Liver (tissue), 3 donors: ENCODE measurements at regions not wholly inside any gene's neighbourhood (a gene's known extent, or its start where the extent isn't known, plus 50 kb on each side); places are given as distances from the start of the nearest gene placed in this dataset.

Source experiments
- CTCF ChIP-seq: fragments of 150-350 bp; IDR thresholded peaks from 2 replicates; pipeline ENCODE4 v1.5.1; 2017; ENCODE audit warnings: improper control_type of control experiment, low read depth, low read length; ENCODE audit not compliant: missing input control
- EGR1 ChIP-seq, 2 donors: IDR thresholded peaks; 2 replicates each; pipeline ENCODE4 v1.6.1; 2016 to 2018; ENCODE audit warnings: antibody characterized with exemption in 2 of 2, low read depth in 2 of 2
- FOXA1 ChIP-seq: IDR thresholded peaks from 2 replicates; pipeline ENCODE4 v1.6.1; 2016; ENCODE audit warnings: antibody characterized with exemption
- GABPA ChIP-seq, 2 donors: IDR thresholded peaks in 1 of 2; conservative IDR thresholded peaks in 1 of 2; 2 replicates each; pipeline ENCODE4 v1.6.1; 2016; ENCODE audit warnings: antibody characterized with exemption in 2 of 2, mild to moderate bottlenecking in 1 of 2, moderate library complexity in 1 of 2
- HNF4G ChIP-seq: IDR thresholded peaks from 2 replicates; pipeline ENCODE4 v1.6.1; 2016; ENCODE audit warnings: antibody characterized with exemption
- JUND ChIP-seq, 2 donors: IDR thresholded peaks; 2 replicates each; pipeline ENCODE4 v1.6.1; 2016; ENCODE audit warnings: antibody characterized with exemption in 2 of 2
- RAD21 ChIP-seq, 2 donors: IDR thresholded peaks; 2 replicates each; pipeline ENCODE4 v1.6.1; 2016; ENCODE audit warnings: antibody characterized with exemption in 2 of 2, mild to moderate bottlenecking in 2 of 2
- RXRA ChIP-seq, 2 donors: IDR thresholded peaks; 2 replicates each; pipeline ENCODE4 v1.6.1; 2017 to 2018; ENCODE audit warnings: antibody characterized with exemption in 2 of 2, mild to moderate bottlenecking in 1 of 2
- SP1 ChIP-seq: IDR thresholded peaks from 2 replicates; pipeline ENCODE4 v1.6.1; 2018; ENCODE audit warnings: antibody characterized with exemption, mild to moderate bottlenecking
- TAF1 ChIP-seq: conservative IDR thresholded peaks from 2 replicates; pipeline ENCODE4 v1.6.1; 2016; ENCODE audit warnings: antibody characterized with exemption, mild to moderate bottlenecking
- TF ChIP-seq, protein P1 (sequence below): IDR thresholded peaks from 2 replicates; pipeline ENCODE4 v1.6.1; 2016; ENCODE audit warnings: antibody characterized with exemption
- TF ChIP-seq, protein P2 (sequence below): IDR thresholded peaks from 2 replicates; pipeline ENCODE4 v1.6.1; 2016; ENCODE audit warnings: antibody characterized with exemption
- donor health status: healthy.
- donor health status: healthy.

DNA sequence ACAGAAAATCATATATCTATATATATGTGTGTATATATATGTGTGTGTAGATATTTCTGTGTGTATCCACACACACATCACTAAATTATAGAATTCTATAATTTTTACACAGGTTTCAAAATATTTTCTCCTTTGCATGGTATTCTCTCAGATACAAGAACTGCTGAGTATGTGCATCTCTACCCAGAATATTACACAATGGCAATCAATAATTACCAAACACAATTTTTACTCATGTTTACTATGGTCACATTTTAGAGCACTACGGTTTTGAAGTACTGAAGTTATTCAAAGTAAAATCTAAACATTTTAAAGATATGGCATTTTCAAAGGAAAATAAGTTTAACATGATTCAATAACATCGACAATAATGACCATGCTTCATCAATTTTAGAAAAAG is 258.5 kb downstream of the PAX3 start:
- TF ChIP-seq CTCF (no peak), EGR1 (IDR thresholded peaks at IDR 0.05; ENCODE audit: low read depth in 2 of 2) (no peak), GABPA (IDR thresholded peaks at IDR 0.05 in 1 of 2, conservative IDR thresholded peaks at IDR 0.05 in 1 of 2) (no peak), FOXA1 (no peak), SP1 (no peak), TAF1 (no peak), JUND (IDR thresholded peaks at IDR 0.05) (no peak), RAD21 (IDR thresholded peaks at IDR 0.05) (no peak), RXRA (IDR thresholded peaks at IDR 0.05) (no peak), HNF4G (no peak)
- TF ChIP-seq, protein P1, sequence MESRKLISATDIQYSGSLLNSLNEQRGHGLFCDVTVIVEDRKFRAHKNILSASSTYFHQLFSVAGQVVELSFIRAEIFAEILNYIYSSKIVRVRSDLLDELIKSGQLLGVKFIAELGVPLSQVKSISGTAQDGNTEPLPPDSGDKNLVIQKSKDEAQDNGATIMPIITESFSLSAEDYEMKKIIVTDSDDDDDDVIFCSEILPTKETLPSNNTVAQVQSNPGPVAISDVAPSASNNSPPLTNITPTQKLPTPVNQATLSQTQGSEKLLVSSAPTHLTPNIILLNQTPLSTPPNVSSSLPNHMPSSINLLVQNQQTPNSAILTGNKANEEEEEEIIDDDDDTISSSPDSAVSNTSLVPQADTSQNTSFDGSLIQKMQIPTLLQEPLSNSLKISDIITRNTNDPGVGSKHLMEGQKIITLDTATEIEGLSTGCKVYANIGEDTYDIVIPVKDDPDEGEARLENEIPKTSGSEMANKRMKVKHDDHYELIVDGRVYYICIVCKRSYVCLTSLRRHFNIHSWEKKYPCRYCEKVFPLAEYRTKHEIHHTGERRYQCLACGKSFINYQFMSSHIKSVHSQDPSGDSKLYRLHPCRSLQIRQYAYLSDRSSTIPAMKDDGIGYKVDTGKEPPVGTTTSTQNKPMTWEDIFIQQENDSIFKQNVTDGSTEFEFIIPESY: no peak
- TF ChIP-seq, protein P2, sequence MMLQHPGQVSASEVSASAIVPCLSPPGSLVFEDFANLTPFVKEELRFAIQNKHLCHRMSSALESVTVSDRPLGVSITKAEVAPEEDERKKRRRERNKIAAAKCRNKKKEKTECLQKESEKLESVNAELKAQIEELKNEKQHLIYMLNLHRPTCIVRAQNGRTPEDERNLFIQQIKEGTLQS: no peak
